Coronary artery (tissue), 2 donors: ENCODE measurements at regions not wholly inside any gene's neighbourhood (a gene's known extent, or its start where the extent isn't known, plus 50 kb on each side); places are given as distances from the start of the nearest gene placed in this dataset.

ENCODE experiments used
- DNase-seq: peaks from one replicate; pipeline ENCODE4 v3.0.0-alpha.2; 2017; ENCODE audit warnings: low spot score
- H3K27ac ChIP-seq, 2 donors: fragments of 200-600 bp; sonication (generic); one replicate each; pipeline ENCODE4 v1.5.1; 2016 to 2019
- H3K4me3 ChIP-seq: fragments of 200-600 bp; sonication (generic); 2 replicates; pipeline ENCODE4 v1.5.1; 2016; ENCODE audit warnings: mild to moderate bottlenecking, moderate library complexity
- CTCF ChIP-seq: fragments of 200-600 bp; sonication (generic); IDR thresholded peaks from one replicate; pipeline ENCODE4 v1.5.1; 2019; ENCODE audit warnings: antibody characterized with exemption

- Histone ChIP-seq H3K27ac (no peak overlapping the region), H3K4me3 (no peak overlapping the region)
- TF ChIP-seq CTCF = no peak
- no peak for DNase-seq
Measured at GRCh38 chr1:38697387-38697786, 162.2 kb downstream of the RRAGC start.

- no peak for DNase-seq
- TF ChIP-seq CTCF = no peak
- Histone ChIP-seq H3K27ac (no peak overlapping the region), H3K4me3 (no peak overlapping the region)
Measured at GRCh38 chr1:38696371-38696770, 163.2 kb downstream of the RRAGC start.

- no peak for DNase-seq
- no peak overlapping the region for H3K4me3 ChIP-seq
- H3K27ac ChIP-seq = no peak overlapping the region
- TF ChIP-seq CTCF = no peak
Measured at GRCh38 chr1:38693759-38694158, 165.8 kb downstream of the RRAGC start.

GRCh38 chr1:38693031-38693430, 166.5 kb downstream of the RRAGC start:
- no peak overlapping the region for H3K27ac ChIP-seq
- H3K4me3 ChIP-seq = no peak overlapping the region
- TF ChIP-seq CTCF = no peak
- DNase-seq = no peak

GRCh38 chr1:38690790-38691449, 168.7 kb downstream of the RRAGC start:
- no peak for DNase-seq
- no peak overlapping the region for H3K27ac ChIP-seq
- no peak for TF ChIP-seq CTCF
- H3K4me3 ChIP-seq = no peak overlapping the region

GRCh38 chr1:38686927-38687255, 172.7 kb downstream of the RRAGC start:
- no peak for DNase-seq
- Histone ChIP-seq H3K27ac (no peak overlapping the region), H3K4me3 (no peak overlapping the region)
- no peak for TF ChIP-seq CTCF

- no peak for DNase-seq
- no peak overlapping the region for H3K27ac ChIP-seq
- TF ChIP-seq CTCF = no peak
Measured at GRCh38 chr1:38686167-38686926, 173.2 kb downstream of the RRAGC start.

More at GRCh38 chr1:38686167-38686926, 173.2 kb downstream of the RRAGC start:
- no peak overlapping the region for H3K4me3 ChIP-seq
